HG02973 (cell line): ENCODE measurements at regions not wholly inside any gene's neighbourhood (a gene's known extent, or its start where the extent isn't known, plus 50 kb on each side); places are given as distances from the start of the nearest gene placed in this dataset.

ENCODE experiments used
- ATAC-seq: cut with Tn5 transposase; IDR thresholded peaks from one replicate; pipeline ENCODE4 v1.9.1; 2021; ENCODE audit warnings: moderate library complexity; ENCODE audit not compliant: unreplicated experiment

GRCh38 chr2:790634-791245 lies 113.5 kb upstream of the TMEM18 start:
- ATAC-seq = no peak

- no peak for ATAC-seq
Measured at GRCh38 chr2:790081-790480, 112.9 kb upstream of the TMEM18 start.

DNA sequence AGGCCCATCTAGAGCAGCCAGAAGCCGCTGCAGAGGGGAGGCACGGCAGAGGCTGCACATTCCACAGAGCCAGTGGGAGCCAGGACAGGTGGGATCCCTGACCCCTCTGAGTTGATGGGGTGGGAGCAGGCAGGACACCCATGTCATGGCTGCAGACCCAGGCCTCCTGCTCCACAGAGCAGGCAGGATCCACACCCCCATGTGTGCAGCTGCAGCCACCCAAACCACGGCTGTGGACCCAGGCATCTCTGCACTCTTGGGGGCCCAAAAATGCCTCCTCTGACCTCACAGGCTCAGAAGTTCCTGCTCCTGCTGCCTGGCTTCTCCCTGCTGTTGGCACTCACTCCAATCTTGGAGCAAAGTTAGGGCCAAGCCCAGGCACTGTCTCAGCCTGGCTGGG lies 112.3 kb upstream of the TMEM18 start:
- ATAC-seq = no peak

DNA sequence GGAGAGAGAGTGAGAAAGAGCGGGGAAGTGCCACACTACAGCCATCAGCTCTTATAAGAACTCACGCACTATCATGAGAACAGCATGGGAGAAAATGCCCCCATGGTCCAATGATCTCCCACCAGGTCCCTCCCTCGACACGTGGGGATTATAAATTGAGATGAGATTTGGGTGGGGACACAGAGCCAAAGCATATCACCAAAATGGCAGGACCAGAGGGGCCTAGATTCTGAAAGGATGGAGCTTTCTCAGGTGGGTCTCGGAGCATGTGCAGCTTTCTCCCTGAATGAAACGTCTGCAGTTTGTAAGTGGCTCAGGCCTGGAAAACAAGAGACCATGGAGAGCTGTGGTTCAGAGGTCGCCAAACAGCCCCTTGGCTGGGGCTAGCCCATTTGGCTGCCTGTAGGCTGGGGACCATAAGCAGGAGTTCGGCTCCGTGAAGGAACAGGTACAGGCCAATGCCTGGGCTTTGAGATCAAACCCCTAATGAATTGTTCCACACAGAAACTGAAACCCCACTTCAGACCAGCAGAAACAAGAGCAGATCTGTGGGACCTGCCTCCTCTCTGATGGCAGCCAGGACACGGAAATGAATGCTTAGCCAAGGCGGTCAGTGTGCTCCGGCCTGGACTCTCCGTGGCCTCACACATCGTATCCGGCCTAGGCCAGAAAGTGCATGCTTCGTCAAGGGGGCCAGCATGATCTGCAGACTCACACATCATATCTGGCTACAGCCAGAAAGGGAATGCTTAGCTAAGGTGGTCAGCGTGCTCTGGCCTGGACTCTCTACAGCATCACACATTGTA lies 111.2 kb upstream of the TMEM18 start:
- ATAC-seq = no peak

- ATAC-seq = no peak
Measured at GRCh38 chr2:784753-785152, 107.5 kb upstream of the TMEM18 start.

GRCh38 chr2:780581-780980 lies 103.4 kb upstream of the TMEM18 start:
- ATAC-seq = no peak

GRCh38 chr2:780002-780401 lies 102.8 kb upstream of the TMEM18 start:
- ATAC-seq = no peak

DNA sequence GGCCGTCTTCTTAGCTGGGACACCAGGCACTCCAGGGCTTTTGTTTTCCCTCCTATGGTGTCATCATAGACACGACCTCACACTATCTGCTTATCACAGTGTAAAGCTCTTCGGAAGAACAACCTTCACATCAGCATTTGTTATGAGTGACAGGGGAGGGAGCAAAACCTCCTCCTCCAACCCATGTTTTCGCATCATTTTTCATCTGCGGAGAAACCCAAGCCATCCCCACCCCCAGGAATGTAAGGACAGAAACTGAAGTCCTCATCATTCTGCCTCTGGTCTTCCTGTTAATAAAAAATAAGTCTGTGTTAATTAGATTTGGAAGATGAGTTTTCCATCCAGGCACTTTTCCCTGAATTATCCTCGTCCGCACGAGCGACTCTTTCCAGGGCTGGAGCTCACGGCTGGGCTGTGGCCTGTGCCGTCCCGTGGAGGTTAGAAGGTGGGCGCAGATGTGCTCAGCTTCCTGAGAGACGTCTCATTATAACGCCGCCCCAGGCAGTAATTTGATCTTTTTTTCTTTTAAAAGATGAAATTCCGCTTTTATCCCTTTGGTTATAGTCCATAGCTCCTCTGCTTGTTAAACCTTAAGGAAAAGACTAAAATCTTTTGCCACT lies 101.6 kb upstream of the TMEM18 start:
- ATAC-seq = no peak

- no peak for ATAC-seq
Measured at GRCh38 chr2:777546-777945, 100.3 kb upstream of the TMEM18 start.

DNA sequence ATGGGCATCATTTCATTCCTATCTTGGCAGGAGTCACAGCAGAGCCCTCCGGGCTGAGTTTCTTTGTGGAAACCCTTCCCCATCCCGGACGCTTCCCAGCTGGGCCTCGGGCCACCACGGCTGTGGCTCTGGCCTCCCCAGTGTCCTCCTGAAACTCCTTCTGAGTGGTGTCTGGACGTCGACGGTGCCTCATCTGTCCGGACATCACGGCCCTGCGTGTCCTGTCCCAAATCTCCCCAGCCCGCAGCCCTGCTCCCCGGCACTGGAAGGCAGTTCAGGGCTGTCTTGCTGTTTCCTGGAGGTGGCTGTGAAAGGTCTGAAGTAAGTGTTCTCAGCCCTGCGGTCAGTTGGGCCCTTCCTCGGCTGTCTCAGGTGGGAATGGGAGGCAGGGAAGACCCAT lies 99.8 kb upstream of the TMEM18 start:
- ATAC-seq = no peak

- no peak for ATAC-seq
Measured at GRCh38 chr2:776487-776886, 99.3 kb upstream of the TMEM18 start.

DNA sequence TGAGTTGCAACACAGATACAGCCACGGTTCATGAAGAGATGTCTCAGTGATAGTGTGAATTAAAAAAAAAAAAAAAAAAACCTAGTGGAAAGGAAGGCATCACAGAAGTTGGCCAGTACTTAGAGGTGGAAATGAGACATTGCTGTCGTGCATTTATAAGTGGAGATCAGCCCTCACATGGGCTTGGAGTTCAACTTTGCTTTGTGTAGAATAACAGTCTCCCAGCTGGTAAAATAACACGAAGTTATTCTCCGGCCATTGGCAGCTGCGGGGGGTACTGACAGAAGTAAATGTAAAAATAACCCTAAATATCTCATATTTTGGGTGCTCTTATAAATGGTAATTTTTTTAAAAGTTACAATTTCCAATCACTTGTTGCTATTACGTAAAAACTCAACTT lies 98.8 kb upstream of the TMEM18 start:
- ATAC-seq = no peak

DNA sequence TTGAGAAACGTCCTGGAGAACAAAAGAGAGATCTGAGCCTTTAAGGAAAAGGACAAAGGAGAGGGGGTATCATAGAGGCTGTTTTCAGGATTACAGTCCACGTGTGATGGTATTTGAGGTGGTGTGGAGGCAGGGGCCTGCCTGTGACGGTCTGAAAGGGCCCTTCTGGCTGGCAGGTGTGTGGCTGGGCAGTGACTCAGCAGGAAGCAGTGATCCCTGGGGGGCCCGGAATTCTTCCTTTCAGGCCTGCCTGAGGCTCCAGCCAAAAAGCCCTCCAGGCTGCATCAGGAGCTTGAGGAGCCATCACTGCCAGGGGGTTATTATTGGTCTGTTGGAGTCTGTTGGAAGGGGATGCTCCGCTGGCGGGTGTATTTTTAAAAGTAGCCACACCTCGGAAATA lies 97.2 kb upstream of the TMEM18 start:
- ATAC-seq = no peak

GRCh38 chr2:773256-774160 lies 96.3 kb upstream of the TMEM18 start:
- ATAC-seq = no peak

- ATAC-seq = no peak
Measured at GRCh38 chr2:771538-771937, 94.3 kb upstream of the TMEM18 start.

- ATAC-seq = no peak
Measured at GRCh38 chr2:770776-771175, 93.6 kb upstream of the TMEM18 start.

DNA sequence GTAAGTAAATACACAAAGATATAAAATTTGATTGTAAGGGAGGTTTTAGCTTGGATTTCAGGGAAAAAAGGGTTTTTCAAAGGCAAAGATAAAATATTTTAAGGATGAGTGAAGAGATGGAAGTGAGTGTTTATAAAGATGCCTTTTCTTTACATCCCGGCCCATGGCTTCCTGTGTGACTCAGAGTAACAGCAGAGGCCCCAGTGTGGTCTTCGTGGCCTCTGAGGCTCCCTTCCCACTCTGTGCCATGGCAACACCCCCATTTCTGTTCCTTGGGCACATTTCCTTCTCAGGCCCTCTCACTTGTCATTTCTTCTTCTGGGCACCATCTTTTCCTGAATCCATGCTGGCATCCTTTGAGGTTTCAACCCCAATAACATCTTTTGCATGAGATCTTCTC lies 92.6 kb upstream of the TMEM18 start:
- no peak for ATAC-seq

DNA sequence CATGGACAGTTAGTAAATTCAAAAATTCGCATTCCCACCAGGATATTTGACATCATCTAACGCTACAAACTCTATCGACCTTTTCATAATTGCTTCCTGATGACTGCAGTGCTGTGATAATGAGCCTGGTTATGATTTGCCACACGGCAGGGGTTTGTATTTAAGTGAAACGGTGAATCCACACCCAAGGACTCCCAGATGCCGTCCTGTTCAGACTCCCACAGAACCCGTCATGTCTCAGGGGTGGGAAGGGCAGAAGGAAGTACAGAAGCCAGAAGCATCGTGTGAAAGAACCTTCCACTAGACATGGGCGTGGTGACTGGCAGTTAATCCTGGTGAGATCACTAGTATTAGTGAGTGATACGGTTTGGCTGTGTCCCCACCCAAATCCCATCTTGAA lies 91.2 kb upstream of the TMEM18 start:
- ATAC-seq = no peak

- ATAC-seq = no peak
Measured at GRCh38 chr2:767944-768343, 90.7 kb upstream of the TMEM18 start.

- no peak for ATAC-seq
Measured at GRCh38 chr2:767440-767839, 90.2 kb upstream of the TMEM18 start.

GRCh38 chr2:766255-766654 lies 89.0 kb upstream of the TMEM18 start:
- ATAC-seq = no peak
